ENCODE measurements at regions not wholly inside any gene's neighbourhood (a gene's known extent, or its start where the extent isn't known, plus 50 kb on each side); places are given as distances from the start of the nearest gene placed in this dataset.

DNA sequence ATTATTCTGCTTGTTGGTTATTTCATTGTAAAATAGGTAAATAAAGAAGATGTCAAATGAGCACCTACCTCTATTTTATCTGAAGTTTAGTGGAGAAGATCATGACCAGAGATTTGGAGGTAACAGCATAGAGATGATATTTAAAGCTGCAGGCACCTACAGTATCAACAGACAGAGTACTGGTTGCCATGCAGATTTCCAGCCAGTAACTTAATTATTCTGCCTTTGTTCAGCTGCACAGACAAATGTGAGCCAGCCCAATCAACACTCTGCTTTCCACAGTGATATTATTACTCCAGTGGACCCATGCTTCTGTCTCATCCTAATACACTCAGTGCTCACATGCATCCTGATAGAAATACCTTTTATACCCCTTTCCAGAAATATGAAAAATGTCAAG lies 348.5 kb upstream of the RGS6 start:
- no peak for DNase-seq
- Histone ChIP-seq H3K4me3 (no peak overlapping the region), H3K27ac (peak overlapping the region in 2 of 4 donors; percentile 53 to 58), H3K36me3 (no peaks in the 10 kb centered on the region), H3K9me3 (no peaks in the 10 kb centered on the region), H3K27me3 (no peaks in the 10 kb centered on the region), H3K4me1 (peaks cover 0 to 38% (median 23%) of the 10 kb centered on the region in 4 donors)
- intact Hi-C loops (cut with DNase I) = no loop called here
- TF ChIP-seq POLR2A (IDR thresholded peaks at IDR 0.05) (no peak), POLR2AphosphoS5 (IDR thresholded peaks at IDR 0.05) (no peak), EP300 (IDR thresholded peaks at IDR 0.05) (no peak)
- TF ChIP-seq, protein P1, sequence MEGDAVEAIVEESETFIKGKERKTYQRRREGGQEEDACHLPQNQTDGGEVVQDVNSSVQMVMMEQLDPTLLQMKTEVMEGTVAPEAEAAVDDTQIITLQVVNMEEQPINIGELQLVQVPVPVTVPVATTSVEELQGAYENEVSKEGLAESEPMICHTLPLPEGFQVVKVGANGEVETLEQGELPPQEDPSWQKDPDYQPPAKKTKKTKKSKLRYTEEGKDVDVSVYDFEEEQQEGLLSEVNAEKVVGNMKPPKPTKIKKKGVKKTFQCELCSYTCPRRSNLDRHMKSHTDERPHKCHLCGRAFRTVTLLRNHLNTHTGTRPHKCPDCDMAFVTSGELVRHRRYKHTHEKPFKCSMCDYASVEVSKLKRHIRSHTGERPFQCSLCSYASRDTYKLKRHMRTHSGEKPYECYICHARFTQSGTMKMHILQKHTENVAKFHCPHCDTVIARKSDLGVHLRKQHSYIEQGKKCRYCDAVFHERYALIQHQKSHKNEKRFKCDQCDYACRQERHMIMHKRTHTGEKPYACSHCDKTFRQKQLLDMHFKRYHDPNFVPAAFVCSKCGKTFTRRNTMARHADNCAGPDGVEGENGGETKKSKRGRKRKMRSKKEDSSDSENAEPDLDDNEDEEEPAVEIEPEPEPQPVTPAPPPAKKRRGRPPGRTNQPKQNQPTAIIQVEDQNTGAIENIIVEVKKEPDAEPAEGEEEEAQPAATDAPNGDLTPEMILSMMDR (IDR thresholded peaks at IDR 0.05) = no peak

DNA sequence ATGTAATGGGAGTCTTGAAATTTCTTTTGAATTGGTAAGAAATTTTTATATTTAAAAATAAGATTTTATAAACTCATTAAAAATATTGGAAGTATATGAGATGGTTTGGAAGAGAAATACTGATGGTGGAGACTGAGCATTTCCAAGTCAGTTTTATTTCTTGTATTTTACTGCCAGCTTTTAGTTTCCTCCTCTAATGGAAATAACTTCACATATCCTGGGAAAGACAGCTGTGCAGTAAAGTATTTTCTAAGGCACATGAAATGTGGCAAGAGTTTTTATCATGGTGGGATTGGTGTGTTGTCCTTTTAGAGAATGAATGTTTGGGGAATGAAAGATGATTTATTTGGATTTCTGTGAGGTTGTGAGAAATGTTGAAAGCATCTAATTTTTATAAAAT lies 346.9 kb upstream of the RGS6 start:
- intact Hi-C loops (cut with DNase I) = loop anchor here (5.0 kb wide), 1 partner anchor 263 kb away; the partner anchor contains the start of gene SIPA1L1
- no peaks in the 10 kb centered on the region for H3K36me3 ChIP-seq
- TF ChIP-seq, protein P1 (IDR thresholded peaks at IDR 0.05) = no peak
- TF ChIP-seq POLR2A (IDR thresholded peaks at IDR 0.05) (no peak), EP300 (IDR thresholded peaks at IDR 0.05) (no peak), POLR2AphosphoS5 (IDR thresholded peaks at IDR 0.05) (no peak)

DNA sequence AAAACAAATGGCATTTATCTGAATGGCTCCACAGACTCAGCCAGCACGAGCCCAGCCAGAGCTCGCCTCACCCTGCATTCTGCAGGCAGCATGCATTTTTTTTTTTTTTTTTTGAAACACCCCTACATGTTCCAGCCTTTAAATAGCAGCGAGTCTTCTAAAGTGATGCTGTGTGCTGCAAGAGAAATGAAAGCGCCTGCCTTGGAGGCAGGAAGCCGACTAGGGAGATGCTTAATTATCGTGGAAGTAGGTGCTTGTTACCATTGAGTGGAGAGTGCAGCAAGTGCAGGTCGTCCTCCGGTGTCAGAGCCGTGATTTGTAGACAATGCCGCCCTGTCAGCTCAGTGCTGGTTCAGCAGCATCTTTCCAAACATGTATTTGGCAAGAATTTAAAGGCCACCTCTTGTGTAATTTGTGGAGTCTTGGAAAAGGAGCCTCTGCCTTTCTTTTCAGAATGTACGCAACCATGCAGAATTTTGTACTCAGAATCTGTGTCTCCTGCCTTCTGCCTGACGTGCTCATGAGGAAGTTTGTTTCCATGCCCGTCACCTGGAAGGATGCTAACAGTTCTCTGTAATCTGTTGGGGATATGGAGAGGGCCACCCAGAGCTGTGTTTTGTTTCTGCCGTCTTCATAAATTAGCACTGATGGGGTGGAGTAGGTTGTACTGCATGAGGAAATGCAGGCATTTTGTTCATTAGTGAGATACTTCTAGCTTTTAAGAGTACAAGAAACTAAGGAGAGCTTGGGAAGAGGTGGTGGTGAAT lies 345.9 kb upstream of the RGS6 start:
- 51 to 86% methylated on average over 14 of the region's 14 CpGs for WGBS, 2 donors
- H3K27me3 ChIP-seq = no peaks in the 10 kb centered on the region
- peak overlapping the region; percentile 45 to 76 (median 60) for H3K27ac ChIP-seq
- TF ChIP-seq EP300 (IDR thresholded peaks at IDR 0.05) (no peak), POLR2AphosphoS5 (IDR thresholded peaks at IDR 0.05) (peak in 1 of 4 donors; percentile 15)
- H3K36me3 ChIP-seq = no peaks in the 10 kb centered on the region
- intact Hi-C loops (cut with DNase I) = loop anchor here (5.0 kb wide), 1 partner anchor 264 kb away; the partner anchor contains the start of gene SIPA1L1
- H3K9me3 ChIP-seq = no peaks in the 10 kb centered on the region
- H3K4me3 ChIP-seq = peak overlapping the region; percentile 14 to 47 (median 34)
- H3K4me1 ChIP-seq = peaks cover 0 to 38% (median 23%) of the 10 kb centered on the region in 4 donors
- DNase-seq = no peak

More for the DNA sequence above, 346.9 kb upstream of the RGS6 start:
- no peaks in the 10 kb centered on the region for H3K27me3 ChIP-seq
- H3K27ac ChIP-seq = peak overlapping the region in 1 of 4 donors; percentile 76
- H3K4me3 ChIP-seq = no peak overlapping the region
- H3K4me1 ChIP-seq = peaks cover 0 to 38% (median 23%) of the 10 kb centered on the region in 4 donors
- no peaks in the 10 kb centered on the region for H3K9me3 ChIP-seq
- DNase-seq = no peak

DNA sequence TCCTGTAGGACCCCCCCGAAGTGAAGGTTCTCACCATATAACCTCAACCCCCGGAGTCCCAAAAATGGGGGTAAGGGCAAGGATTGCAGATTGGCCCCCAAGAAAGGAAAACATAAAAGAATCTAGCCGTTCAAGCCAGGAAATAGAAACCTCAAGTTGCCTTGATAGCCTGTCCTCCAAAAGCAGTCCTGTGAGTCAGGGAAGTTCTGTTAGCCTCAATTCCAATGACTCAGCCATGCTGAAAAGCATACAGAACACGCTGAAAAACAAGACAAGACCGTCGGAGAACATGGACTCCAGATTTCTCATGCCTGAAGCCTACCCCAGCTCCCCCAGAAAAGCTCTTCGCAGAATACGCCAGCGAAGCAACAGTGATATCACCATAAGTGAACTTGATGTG lies 344.2 kb upstream of the RGS6 start:
- H3K4me1 ChIP-seq = peaks cover 0 to 39% (median 26%) of the 10 kb centered on the region in 4 donors
- no peaks in the 10 kb centered on the region for H3K27me3 ChIP-seq
- no peak overlapping the region for H3K4me3 ChIP-seq
- WGBS, 2 donors = 94 to 97% methylated on average over 9 of the region's 9 CpGs
- TF ChIP-seq POLR2AphosphoS5 (IDR thresholded peaks at IDR 0.05) (no peak), EP300 (IDR thresholded peaks at IDR 0.05) (no peak), POLR2A (IDR thresholded peaks at IDR 0.05) (no peak)
- TF ChIP-seq, protein P1 (IDR thresholded peaks at IDR 0.05) = no peak
- no peak overlapping the region for H3K27ac ChIP-seq
- no peak for DNase-seq
- intact Hi-C loops (cut with DNase I) = loop anchor here (5.0 kb wide), 1 partner anchor 266 kb away; the partner anchor contains the start of gene SIPA1L1
- no peaks in the 10 kb centered on the region for H3K9me3 ChIP-seq
- H3K36me3 ChIP-seq = no peaks in the 10 kb centered on the region

DNA sequence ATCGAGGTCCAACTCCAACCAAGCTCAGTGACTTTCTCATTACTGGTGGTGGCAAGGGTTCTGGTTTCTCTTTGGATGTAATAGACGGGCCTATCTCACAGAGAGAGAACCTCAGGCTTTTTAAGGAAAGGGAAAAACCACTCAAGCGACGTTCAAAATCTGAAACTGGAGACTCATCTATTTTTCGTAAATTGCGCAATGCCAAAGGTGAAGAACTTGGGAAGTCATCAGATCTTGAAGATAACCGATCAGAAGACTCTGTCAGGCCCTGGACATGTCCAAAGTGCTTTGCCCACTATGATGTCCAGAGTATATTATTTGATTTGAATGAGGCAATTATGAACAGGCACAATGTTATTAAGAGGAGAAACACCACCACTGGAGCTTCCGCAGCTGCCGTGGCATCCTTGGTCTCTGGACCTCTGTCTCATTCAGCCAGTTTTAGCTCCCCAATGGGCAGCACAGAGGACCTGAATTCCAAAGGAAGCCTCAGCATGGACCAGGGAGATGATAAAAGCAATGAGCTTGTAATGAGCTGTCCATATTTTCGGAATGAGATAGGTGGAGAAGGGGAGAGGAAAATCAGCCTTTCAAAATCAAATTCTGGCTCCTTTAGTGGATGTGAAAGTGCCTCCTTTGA lies 343.5 kb upstream of the RGS6 start:
- H3K36me3 ChIP-seq = no peaks in the 10 kb centered on the region
- DNase-seq = no peak
- H3K9me3 ChIP-seq = no peaks in the 10 kb centered on the region
- WGBS, 2 donors = 97 to 98% methylated on average over 10 of the region's 10 CpGs
- H3K4me3 ChIP-seq = no peak overlapping the region
- TF ChIP-seq EP300 (IDR thresholded peaks at IDR 0.05) (no peak), POLR2A (IDR thresholded peaks at IDR 0.05) (no peak), POLR2AphosphoS5 (IDR thresholded peaks at IDR 0.05) (no peak)
- TF ChIP-seq, protein P1 (IDR thresholded peaks at IDR 0.05) = no peak
- peaks cover 0 to 32% (median 21%) of the 10 kb centered on the region in 4 donors for H3K4me1 ChIP-seq
- intact Hi-C loops (cut with DNase I) = loop anchor here (5.0 kb wide), 1 partner anchor 266 kb away; the partner anchor contains the start of gene SIPA1L1
- H3K27me3 ChIP-seq = no peaks in the 10 kb centered on the region
- no peak overlapping the region for H3K27ac ChIP-seq

All from sigmoid colon (tissue), 6 donors.